MM.1S (cell line): ENCODE measurements at regions not wholly inside any gene's neighbourhood (a gene's known extent, or its start where the extent isn't known, plus 50 kb on each side); places are given as distances from the start of the nearest gene placed in this dataset.

ENCODE experiments used
- CTCF ChIP-seq: fragments of 300-600 bp; sonication (generic); IDR thresholded peaks from 2 replicates; pipeline ENCODE4 v1.5.1; 2016; ENCODE audit warnings: antibody characterized with exemption, low read length, mixed read lengths
- EZH2 ChIP-seq: fragments of 300-600 bp; sonication (generic); optimal IDR thresholded peaks from 2 replicates; pipeline ENCODE3; 2017; ENCODE audit warnings: low read depth, mild to moderate bottlenecking, antibody characterized with exemption, low read length, mixed read lengths
- EZH2phosphoT487 ChIP-seq: fragments of 300-600 bp; sonication (generic); IDR thresholded peaks from 2 replicates; pipeline ENCODE4 v1.6.1; 2018; ENCODE audit warnings: antibody characterized with exemption, low read length

GRCh38 chr3:106707347-106707746, 669.9 kb upstream of the CCDC54 start:
- TF ChIP-seq CTCF (no peak), EZH2phosphoT487 (no peak), EZH2 (no peak)
